Smooth muscle cell (in vitro differentiated cells): ENCODE measurements at regions not wholly inside any gene's neighbourhood (a gene's known extent, or its start where the extent isn't known, plus 50 kb on each side); places are given as distances from the start of the nearest gene placed in this dataset.

Experiments
- DNase-seq: peaks from one replicate; lab custom pipeline; 2025; ENCODE audit not compliant: unreplicated experiment; lab: John Stamatoyannopoulos, UW
- H2AFZ ChIP-seq: fragments of 200-600 bp; sonication (generic); 2 replicates; pipeline ENCODE4 v1.6.0; 2016; ENCODE audit warnings: antibody characterized with exemption, low read depth, mild to moderate bottlenecking
- H3F3A ChIP-seq: fragments of 200-600 bp; sonication (generic); 2 replicates; pipeline ENCODE4 v1.6.0; 2017; ENCODE audit warnings: antibody characterized with exemption, low read depth
- H3K27ac ChIP-seq: fragments of 200-600 bp; sonication (generic); 2 replicates; pipeline ENCODE4 v1.5.1; 2016; ENCODE audit warnings: low read depth, mild to moderate bottlenecking
- H3K27me3 ChIP-seq: fragments of 200-600 bp; sonication (generic); 2 replicates; pipeline ENCODE4 v1.6.1; 2016; ENCODE audit warnings: low read depth, mild to moderate bottlenecking
- H3K36me3 ChIP-seq: fragments of 200-600 bp; sonication (generic); 2 replicates; pipeline ENCODE4 v1.5.1; 2016; ENCODE audit warnings: low read depth
- H3K4me1 ChIP-seq: fragments of 200-600 bp; sonication (generic); 2 replicates; pipeline ENCODE4 v1.5.1; 2016; ENCODE audit warnings: low read depth
- H3K4me2 ChIP-seq: fragments of 200-600 bp; sonication (generic); 2 replicates; pipeline ENCODE4 v1.6.0; 2016; ENCODE audit warnings: mild to moderate bottlenecking
- H3K4me3 ChIP-seq: fragments of 200-600 bp; sonication (generic); 2 replicates; pipeline ENCODE4 v1.5.1; 2016; ENCODE audit warnings: mild to moderate bottlenecking
- H3K79me2 ChIP-seq: fragments of 200-600 bp; sonication (generic); 2 replicates; pipeline ENCODE4 v1.6.0; 2016; ENCODE audit warnings: low read depth, mild to moderate bottlenecking
- H3K9ac ChIP-seq: fragments of 200-600 bp; sonication (generic); 2 replicates; pipeline ENCODE4 v1.6.0; 2016; ENCODE audit warnings: low read depth
- H3K9me3 ChIP-seq: fragments of 200-600 bp; sonication (generic); replicated peaks from 2 replicates; pipeline ENCODE4 v1.5.1; 2016; ENCODE audit warnings: low read depth
- H4K20me1 ChIP-seq: fragments of 200-600 bp; sonication (generic); 2 replicates; pipeline ENCODE4 v1.6.0; 2016; ENCODE audit warnings: low read depth
- CTCF ChIP-seq: fragments of 200-600 bp; sonication (generic); IDR thresholded peaks from 2 replicates; pipeline ENCODE4 v1.5.1; 2017; ENCODE audit warnings: borderline replicate concordance, mild to moderate bottlenecking, antibody characterized with exemption; ENCODE audit not compliant: insufficient read depth, poor library complexity, severe bottlenecking
- WGBS: methylation state at CpG from one replicate; pipeline ENCODE4 v1.1.7; 2016; ENCODE audit warnings: low lambda C conversion rate; 5-methylcytosine and 5-hydroxymethylcytosine counted together

GRCh38 chr15:61376961-61377360, 147.9 kb upstream of the RORA start:
- WGBS: 80% methylated on average over 2 of the region's 2 CpGs
- no peak overlapping the region for H3K4me2 ChIP-seq

DNA sequence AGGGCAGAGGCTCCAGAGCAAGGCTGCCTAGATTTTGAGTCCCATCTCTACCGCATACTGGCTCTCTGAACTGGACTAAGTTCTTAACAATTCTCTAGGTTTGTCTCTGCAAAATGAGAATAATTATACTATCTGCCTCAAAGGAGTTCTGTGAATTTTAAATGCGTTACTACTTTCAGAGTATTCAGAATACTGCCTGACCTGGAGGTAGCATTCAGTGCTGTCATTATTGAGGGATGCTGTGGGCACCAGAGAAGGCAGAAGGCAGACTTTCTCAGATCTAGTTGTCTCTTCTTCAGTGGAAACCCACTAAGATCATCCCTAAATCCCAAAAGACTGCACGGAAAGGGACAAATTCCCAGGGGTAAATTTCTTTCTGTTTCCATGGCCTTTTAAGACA, 147.4 kb upstream of the RORA start:
- no peak overlapping the region for H3K4me3 ChIP-seq
- H3K9me3 ChIP-seq: no peaks in the 10 kb centered on the region
- no peaks in the 10 kb centered on the region for H3K27me3 ChIP-seq
- no peak overlapping the region for H3K9ac ChIP-seq
- WGBS: 88% methylated on average over 3 of the region's 3 CpGs
- no peaks in the 10 kb centered on the region for H3K4me1 ChIP-seq
- no peak for TF ChIP-seq CTCF
- H3K36me3 ChIP-seq: no peaks in the 10 kb centered on the region
- H3K4me2 ChIP-seq: no peak overlapping the region
- no peak overlapping the region for H3K27ac ChIP-seq
- no peaks in the 10 kb centered on the region for H4K20me1 ChIP-seq
- no peaks in the 10 kb centered on the region for H3K79me2 ChIP-seq
- no peaks in the 10 kb centered on the region for H3F3A ChIP-seq
- no peak for DNase-seq
- no peak overlapping the region for H2AFZ ChIP-seq

More at GRCh38 chr15:61376961-61377360, 147.9 kb upstream of the RORA start:
- no peaks in the 10 kb centered on the region for H3K27me3 ChIP-seq
- H3K27ac ChIP-seq: no peak overlapping the region
- H3K4me1 ChIP-seq: no peaks in the 10 kb centered on the region
- H3K79me2 ChIP-seq: no peaks in the 10 kb centered on the region
- H2AFZ ChIP-seq: no peak overlapping the region
- no peaks in the 10 kb centered on the region for H3K9me3 ChIP-seq
- H3K9ac ChIP-seq: no peak overlapping the region
- no peaks in the 10 kb centered on the region for H3F3A ChIP-seq
- no peaks in the 10 kb centered on the region for H4K20me1 ChIP-seq
- no peaks in the 10 kb centered on the region for H3K36me3 ChIP-seq
- no peak for DNase-seq
- H3K4me3 ChIP-seq: no peak overlapping the region
- no peak for TF ChIP-seq CTCF

- H4K20me1 ChIP-seq: no peaks in the 10 kb centered on the region
- 80% methylated on average over 2 of the region's 2 CpGs for WGBS
- TF ChIP-seq CTCF: no peak
These were observed 145.7 kb upstream of the RORA start for GRCh38 chr15:61374848-61375247.

GRCh38 chr15:61367953-61368352, 138.9 kb upstream of the RORA start:
- Histone ChIP-seq H2AFZ (no peak overlapping the region), H3K27ac (no peak overlapping the region), H3K9me3 (no peaks in the 10 kb centered on the region), H3K36me3 (no peaks in the 10 kb centered on the region), H3K79me2 (no peaks in the 10 kb centered on the region), H3K4me3 (no peak overlapping the region), H4K20me1 (no peaks in the 10 kb centered on the region), H3K27me3 (no peaks in the 10 kb centered on the region), H3K4me1 (no peaks in the 10 kb centered on the region), H3K4me2 (no peak overlapping the region), H3K9ac (no peak overlapping the region), H3F3A (no peaks in the 10 kb centered on the region)
- 98% methylated on average over 2 of the region's 2 CpGs for WGBS
- no peak for TF ChIP-seq CTCF
- no peak for DNase-seq

More at GRCh38 chr15:61374848-61375247, 145.7 kb upstream of the RORA start:
- H3K4me1 ChIP-seq: no peaks in the 10 kb centered on the region
- H3F3A ChIP-seq: no peaks in the 10 kb centered on the region
- no peak overlapping the region for H3K4me3 ChIP-seq
- H3K9me3 ChIP-seq: no peaks in the 10 kb centered on the region
- no peaks in the 10 kb centered on the region for H3K27me3 ChIP-seq
- H3K9ac ChIP-seq: no peak overlapping the region
- H2AFZ ChIP-seq: no peak overlapping the region
- no peak overlapping the region for H3K27ac ChIP-seq
- DNase-seq: no peak
- no peaks in the 10 kb centered on the region for H3K36me3 ChIP-seq
- H3K4me2 ChIP-seq: no peak overlapping the region
- H3K79me2 ChIP-seq: no peaks in the 10 kb centered on the region
